ENCODE measurements at regions not wholly inside any gene's neighbourhood (a gene's known extent, or its start where the extent isn't known, plus 50 kb on each side); places are given as distances from the start of the nearest gene placed in this dataset.

GRCh38 chr3:66827726-66828125 lies 170.4 kb upstream of the KBTBD8 start:
- no peak for TF ChIP-seq CTCF (IDR thresholded peaks at IDR 0.05 in 4 of 5, conservative IDR thresholded peaks at IDR 0.05 in 1 of 5)
- no peak for TF ChIP-seq POLR2A (IDR thresholded peaks at IDR 0.05)

Data from gastrocnemius medialis (tissue), 4 donors.